Parathyroid adenoma (tissue), 2 donors: ENCODE measurements at regions not wholly inside any gene's neighbourhood (a gene's known extent, or its start where the extent isn't known, plus 50 kb on each side); places are given as distances from the start of the nearest gene placed in this dataset.

Source experiments
- H2AFZ ChIP-seq: fragments of 300-600 bp; sonication (generic); one replicate; pipeline ENCODE4 v1.7.0; 2017; ENCODE audit warnings: antibody characterized with exemption, mild to moderate bottlenecking
- H3K27ac ChIP-seq: fragments of 300-600 bp; sonication (generic); one replicate; pipeline ENCODE4 v1.7.0; 2017
- H3K27me3 ChIP-seq: fragments of 300-600 bp; sonication (generic); one replicate; pipeline ENCODE4 v1.7.0; 2017; ENCODE audit warnings: low read length; ENCODE audit not compliant: control insufficient read depth, insufficient read depth
- H3K36me3 ChIP-seq: fragments of 300-600 bp; sonication (generic); one replicate; pipeline ENCODE4 v1.7.0; 2017; ENCODE audit warnings: low read length; ENCODE audit not compliant: control insufficient read depth, insufficient read depth
- H3K4me1 ChIP-seq: fragments of 300-600 bp; sonication (generic); one replicate; pipeline ENCODE4 v1.7.0; 2017; ENCODE audit warnings: control low read depth
- H3K4me2 ChIP-seq: fragments of 300-600 bp; sonication (generic); one replicate; pipeline ENCODE4 v1.7.0; 2017; ENCODE audit warnings: low read length
- H3K4me3 ChIP-seq: fragments of 300-600 bp; sonication (generic); one replicate; pipeline ENCODE4 v1.7.0; 2017; ENCODE audit warnings: low read depth, low read length
- H3K79me2 ChIP-seq: fragments of 300-600 bp; sonication (generic); one replicate; pipeline ENCODE4 v1.7.0; 2017; ENCODE audit warnings: control low read depth
- H3K9ac ChIP-seq: fragments of 300-600 bp; sonication (generic); one replicate; pipeline ENCODE4 v1.7.0; 2017; ENCODE audit warnings: mild to moderate bottlenecking
- H3K9me3 ChIP-seq: fragments of 300-600 bp; sonication (generic); one replicate; pipeline ENCODE4 v1.7.0; 2017; ENCODE audit warnings: low read length; ENCODE audit not compliant: control insufficient read depth
- CTCF ChIP-seq: fragments of 300-600 bp; sonication (generic); IDR thresholded peaks from one replicate; pipeline ENCODE4 v1.7.0; 2017; ENCODE audit warnings: antibody characterized with exemption, mild to moderate bottlenecking
- donor health status: primary hyperparathyroidism.

GRCh38 chr2:163236553-163236952 lies 398.0 kb upstream of the KCNH7 start:
- Histone ChIP-seq H3K27ac (no peak overlapping the region), H3K9ac (no peak overlapping the region), H3K4me3 (no peak overlapping the region), H3K27me3 (no peaks in the 10 kb centered on the region), H2AFZ (no peak overlapping the region), H3K9me3 (no peaks in the 10 kb centered on the region), H3K36me3 (peaks cover 3% of the 10 kb centered on the region), H3K79me2 (no peaks in the 10 kb centered on the region), H3K4me1 (no peaks in the 10 kb centered on the region), H3K4me2 (no peak overlapping the region)
- no peak for TF ChIP-seq CTCF

- H3K79me2 ChIP-seq, result no peaks in the 10 kb centered on the region
- H3K9ac ChIP-seq, result no peak overlapping the region
- H3K36me3 ChIP-seq, result peaks cover 3% of the 10 kb centered on the region
- H3K27ac ChIP-seq, result no peak overlapping the region
- no peaks in the 10 kb centered on the region for H3K27me3 ChIP-seq
- H3K4me2 ChIP-seq, result no peak overlapping the region
- no peak overlapping the region for H3K4me3 ChIP-seq
- TF ChIP-seq CTCF, result no peak
- no peaks in the 10 kb centered on the region for H3K4me1 ChIP-seq
- no peaks in the 10 kb centered on the region for H3K9me3 ChIP-seq
- no peak overlapping the region for H2AFZ ChIP-seq
Observed at GRCh38 chr2:163231666-163232065, 393.1 kb upstream of the KCNH7 start.

- Histone ChIP-seq H3K4me2 (no peak overlapping the region), H3K9ac (no peak overlapping the region), H3K27ac (no peak overlapping the region), H3K27me3 (no peaks in the 10 kb centered on the region), H3K4me1 (no peaks in the 10 kb centered on the region), H3K79me2 (no peaks in the 10 kb centered on the region), H3K4me3 (no peak overlapping the region), H3K36me3 (no peaks in the 10 kb centered on the region), H2AFZ (no peak overlapping the region), H3K9me3 (no peaks in the 10 kb centered on the region)
- no peak for TF ChIP-seq CTCF
Observed at GRCh38 chr2:163213661-163214081, 375.1 kb upstream of the KCNH7 start.

- no peak for TF ChIP-seq CTCF
- Histone ChIP-seq H3K27me3 (no peaks in the 10 kb centered on the region), H3K9ac (no peak overlapping the region), H3K27ac (no peak overlapping the region), H3K4me3 (no peak overlapping the region), H3K79me2 (no peaks in the 10 kb centered on the region), H3K9me3 (no peaks in the 10 kb centered on the region), H3K4me1 (no peaks in the 10 kb centered on the region), H3K36me3 (no peaks in the 10 kb centered on the region), H2AFZ (no peak overlapping the region), H3K4me2 (no peak overlapping the region)
Observed at GRCh38 chr2:163210430-163210918, 371.9 kb upstream of the KCNH7 start.

- no peak for TF ChIP-seq CTCF
Observed at GRCh38 chr2:163207693-163208370, 369.3 kb upstream of the KCNH7 start.

More at GRCh38 chr2:163207693-163208370, 369.3 kb upstream of the KCNH7 start:
- Histone ChIP-seq H3K79me2 (no peaks in the 10 kb centered on the region), H3K4me2 (no peak overlapping the region), H3K4me1 (no peaks in the 10 kb centered on the region), H3K9me3 (no peaks in the 10 kb centered on the region), H3K9ac (no peak overlapping the region), H3K36me3 (no peaks in the 10 kb centered on the region), H3K27me3 (no peaks in the 10 kb centered on the region), H2AFZ (no peak overlapping the region), H3K4me3 (no peak overlapping the region), H3K27ac (no peak overlapping the region)
